SH-SY5Y (cell line): ENCODE measurements at regions not wholly inside any gene's neighbourhood (a gene's known extent, or its start where the extent isn't known, plus 50 kb on each side); places are given as distances from the start of the nearest gene placed in this dataset.

Experiments
- GATA2 ChIP-seq: IDR thresholded peaks from 2 replicates; pipeline ENCODE4 v1.6.1; 2011; ENCODE audit warnings: mild to moderate bottlenecking, low read depth, low read length
- GATA3 ChIP-seq: IDR thresholded peaks from 2 replicates; pipeline ENCODE4 v1.6.1; 2011; ENCODE audit warnings: low read depth, mild to moderate bottlenecking, low read length, moderate library complexity

DNA sequence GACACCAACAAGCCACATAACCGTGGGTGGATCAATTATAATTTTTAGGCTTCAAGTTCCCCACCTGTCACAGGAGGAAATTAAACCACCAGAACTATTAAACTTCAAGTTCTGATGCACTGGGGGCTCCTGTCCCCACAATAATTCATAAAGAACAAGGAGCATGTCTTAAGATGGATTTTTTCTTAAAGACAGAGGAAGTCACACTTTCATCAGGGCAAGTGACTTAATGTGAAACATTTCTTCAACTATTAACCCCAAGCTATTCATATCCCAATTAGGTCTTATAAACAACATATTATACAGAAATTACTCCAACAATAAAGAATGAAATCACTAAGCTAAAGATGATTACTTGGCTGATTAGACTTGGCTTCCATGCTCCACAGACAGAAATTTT, 292.5 kb downstream of the ETAA1 start:
- TF ChIP-seq GATA2 = no peak
- no peak for TF ChIP-seq GATA3
